ENCODE measurements at regions not wholly inside any gene's neighbourhood (a gene's known extent, or its start where the extent isn't known, plus 50 kb on each side); places are given as distances from the start of the nearest gene placed in this dataset.
A peak's percentile ranks its signal among the peaks of the same experiment; 100 is the strongest.

- no peak for TF ChIP-seq CTCF (IDR thresholded peaks at IDR 0.05; ENCODE audit: control extremely low read depth, extremely low read depth, low read depth, missing control alignments)
- ChIA-PET CTCF (interaction anchor here (0.5 to 5.6 kb wide), 14 partner anchors 11 to 719 kb away, joined by 3 to 29 read pairs (median 4); a partner anchor contains a TSS), POLR2A (interaction anchor here (0.8 to 2.5 kb wide), 7 partner anchors 30 to 716 kb away, joined by 3 to 17 read pairs (median 5); a partner anchor contains a TSS)
- DNase-seq (ENCODE audit: extremely low spot score), result peak; percentile 49
Observed at GRCh38 chr6:27176523-27177484, 70.7 kb upstream of the PRSS16 start.

GRCh38 chr6:27177485-27178406 is 69.8 kb upstream of the PRSS16 start:
- peak; percentile 47 for TF ChIP-seq CTCF (IDR thresholded peaks at IDR 0.05; ENCODE audit: control extremely low read depth, extremely low read depth, low read depth, missing control alignments)
- POLR2A ChIA-PET, result interaction anchor here (1.0 to 2.5 kb wide), 6 partner anchors 31 to 715 kb away, joined by 3 to 17 read pairs (median 6); a partner anchor contains a TSS

GRCh38 chr6:27178407-27178730 is 69.1 kb upstream of the PRSS16 start:
- CTCF ChIA-PET, result interaction anchor here (1.1 to 2.6 kb wide), 3 partner anchors 9 to 594 kb away, joined by 3 to 21 read pairs (median 3); no protein-coding TSS in a partner anchor
- DNase-seq (ENCODE audit: extremely low spot score), result peak; percentile 24
- TF ChIP-seq CTCF (IDR thresholded peaks at IDR 0.05; ENCODE audit: control extremely low read depth, extremely low read depth, low read depth, missing control alignments), result no peak
- POLR2A ChIA-PET, result interaction anchor here (1.4 to 2.5 kb wide), 3 partner anchors 31 to 714 kb away, joined by 5 to 17 read pairs (median 10); a partner anchor contains a TSS

More at GRCh38 chr6:27177485-27178406, 69.8 kb upstream of the PRSS16 start:
- CTCF ChIA-PET, result interaction anchor here (0.5 to 5.6 kb wide), 16 partner anchors 10 to 715 kb away, joined by 3 to 29 read pairs (median 3); a partner anchor contains a TSS
- peak; percentile 77 for DNase-seq (ENCODE audit: extremely low spot score)

- ChIA-PET CTCF (interaction anchor here (1.0 to 1.2 kb wide), 2 partner anchors 134 to 574 kb away, joined by 3 to 4 read pairs; no protein-coding TSS in a partner anchor), POLR2A (no interaction called here)
Observed at GRCh38 chr6:27178860-27179259, 68.6 kb upstream of the PRSS16 start.

GRCh38 chr6:27183060-27183832 is 64.3 kb upstream of the PRSS16 start:
- CTCF ChIA-PET, result interaction anchor here (0.9 to 1.2 kb wide), 2 partner anchors 9 to 589 kb away, joined by 3 to 5 read pairs; no protein-coding TSS in a partner anchor
- POLR2A ChIA-PET, result interaction anchor here (1.3 kb wide), 1 partner anchor 36 kb away, joined by 3 read pairs; a partner anchor contains a TSS
- no peak for TF ChIP-seq CTCF (IDR thresholded peaks at IDR 0.05; ENCODE audit: control extremely low read depth, extremely low read depth, low read depth, missing control alignments)
- no peak for DNase-seq (ENCODE audit: extremely low spot score)

More at GRCh38 chr6:27178860-27179259, 68.6 kb upstream of the PRSS16 start:
- no peak for TF ChIP-seq CTCF (IDR thresholded peaks at IDR 0.05; ENCODE audit: control extremely low read depth, extremely low read depth, low read depth, missing control alignments)
- no peak for DNase-seq (ENCODE audit: extremely low spot score)
